ENCODE measurements at regions not wholly inside any gene's neighbourhood (a gene's known extent, or its start where the extent isn't known, plus 50 kb on each side); places are given as distances from the start of the nearest gene placed in this dataset.
"Not testable (repeated sequence)": the region's sequence is repeated elsewhere in the genome, so short reads cannot be mapped to it uniquely, and the experiment has no call there.

GRCh38 chr1:30374400-30375070 is 348.9 kb downstream of the MATN1 start:
- no peak for DNase-seq

- DNase-seq = no peak
Observed at GRCh38 chr1:30373471-30374399, 349.6 kb downstream of the MATN1 start.

GRCh38 chr1:30372792-30373433 is 350.5 kb downstream of the MATN1 start:
- peak; percentile 67 for DNase-seq

- DNase-seq = peak; percentile 62
Observed at GRCh38 chr1:30371888-30372791, 351.2 kb downstream of the MATN1 start.

- DNase-seq = no peak
Observed at GRCh38 chr1:30371179-30371788, 352.1 kb downstream of the MATN1 start.

- DNase-seq = peak; percentile 22
Observed at GRCh38 chr1:30368651-30369240, 354.6 kb downstream of the MATN1 start.

- DNase-seq = peak; percentile 57
Observed at GRCh38 chr1:30366911-30367310, 356.5 kb downstream of the MATN1 start.

GRCh38 chr1:30366199-30366598 is 357.2 kb downstream of the MATN1 start:
- no peak for DNase-seq

GRCh38 chr1:30365596-30365995 is 357.8 kb downstream of the MATN1 start:
- DNase-seq = no peak

- DNase-seq = no peak
Observed at GRCh38 chr1:30363031-30363430, 360.4 kb downstream of the MATN1 start.

GRCh38 chr1:30362603-30362990 is 360.8 kb downstream of the MATN1 start:
- no peak for DNase-seq

- not testable (repeated sequence) for DNase-seq
Observed at GRCh38 chr1:30361890-30362602, 361.3 kb downstream of the MATN1 start.

- no peak for DNase-seq
Observed at GRCh38 chr1:30360753-30361152, 362.6 kb downstream of the MATN1 start.

- DNase-seq = no peak
Observed at GRCh38 chr1:30360281-30360680, 363.1 kb downstream of the MATN1 start.

- DNase-seq = peak; percentile 58
Observed at GRCh38 chr1:30359539-30360220, 363.7 kb downstream of the MATN1 start.

GRCh38 chr1:30358500-30358899 is 364.9 kb downstream of the MATN1 start:
- DNase-seq = peak; percentile 86

GRCh38 chr1:30356839-30357238 is 366.5 kb downstream of the MATN1 start:
- DNase-seq = no peak

GRCh38 chr1:30354410-30354809 is 369.0 kb downstream of the MATN1 start:
- DNase-seq = no peak

- DNase-seq = peak; percentile 35
Observed at GRCh38 chr1:30353637-30354036, 369.7 kb downstream of the MATN1 start.

GRCh38 chr1:30348147-30348546 is 375.2 kb downstream of the MATN1 start:
- no peak for DNase-seq
